ENCODE measurements at regions not wholly inside any gene's neighbourhood (a gene's known extent, or its start where the extent isn't known, plus 50 kb on each side); places are given as distances from the start of the nearest gene placed in this dataset.
"Not testable (repeated sequence)": the region's sequence is repeated elsewhere in the genome, so short reads cannot be mapped to it uniquely, and the experiment has no call there.

- Histone ChIP-seq H3K4me1 (ENCODE audit: control insufficient read depth, insufficient read depth, low read length) (no peaks in the 10 kb centered on the region), H3K4me3 (ENCODE audit: insufficient read depth, low read depth, low read length) (no peak overlapping the region), H3K36me3 (ENCODE audit: control insufficient read depth, insufficient read depth, low read length) (no peaks in the 10 kb centered on the region), H3K27ac (ENCODE audit: insufficient read depth, low read depth, low read length, poor library complexity, severe bottlenecking) (no peak overlapping the region), H3K27me3 (ENCODE audit: control insufficient read depth, insufficient read depth, low read length, poor library complexity, severe bottlenecking) (no peaks in the 10 kb centered on the region), H3K9me3 (ENCODE audit: control insufficient read depth, low read length) (no peaks in the 10 kb centered on the region)
- 92 to 95% methylated on average over 8 of the region's 8 CpGs for WGBS, 2 experiments
Measured at GRCh38 chr1:18573170-18573569, 57.5 kb upstream of the PAX7 start.

- Histone ChIP-seq H3K9me3 (ENCODE audit: control insufficient read depth, low read length) (no peaks in the 10 kb centered on the region), H3K4me3 (ENCODE audit: insufficient read depth, low read depth, low read length) (no peak overlapping the region), H3K36me3 (ENCODE audit: control insufficient read depth, insufficient read depth, low read length) (no peaks in the 10 kb centered on the region), H3K4me1 (ENCODE audit: control insufficient read depth, insufficient read depth, low read length) (no peaks in the 10 kb centered on the region), H3K27ac (ENCODE audit: insufficient read depth, low read depth, low read length, poor library complexity, severe bottlenecking) (no peak overlapping the region), H3K27me3 (ENCODE audit: control insufficient read depth, insufficient read depth, low read length, poor library complexity, severe bottlenecking) (no peaks in the 10 kb centered on the region)
- 88 to 92% methylated on average over 5 of the region's 5 CpGs for WGBS, 2 experiments
Measured at GRCh38 chr1:18574754-18575153, 55.9 kb upstream of the PAX7 start.

GRCh38 chr1:18575620-18576019 is 55.0 kb upstream of the PAX7 start:
- H3K36me3 ChIP-seq (ENCODE audit: control insufficient read depth, insufficient read depth, low read length), result no peaks in the 10 kb centered on the region
- H3K4me1 ChIP-seq (ENCODE audit: control insufficient read depth, insufficient read depth, low read length), result no peaks in the 10 kb centered on the region
- no peaks in the 10 kb centered on the region for H3K9me3 ChIP-seq (ENCODE audit: control insufficient read depth, low read length)
- H3K27me3 ChIP-seq (ENCODE audit: control insufficient read depth, insufficient read depth, low read length, poor library complexity, severe bottlenecking), result no peaks in the 10 kb centered on the region
- H3K27ac ChIP-seq (ENCODE audit: insufficient read depth, low read depth, low read length, poor library complexity, severe bottlenecking), result no peak overlapping the region
- WGBS, 2 experiments, result 6 to 7% methylated on average over 8 of the region's 8 CpGs
- no peak overlapping the region for H3K4me3 ChIP-seq (ENCODE audit: insufficient read depth, low read depth, low read length)

- H3K4me3 ChIP-seq (ENCODE audit: insufficient read depth, low read depth, low read length), result no peak overlapping the region
- H3K9me3 ChIP-seq (ENCODE audit: control insufficient read depth, low read length), result no peaks in the 10 kb centered on the region
- no peaks in the 10 kb centered on the region for H3K4me1 ChIP-seq (ENCODE audit: control insufficient read depth, insufficient read depth, low read length)
- H3K27ac ChIP-seq (ENCODE audit: insufficient read depth, low read depth, low read length, poor library complexity, severe bottlenecking), result no peak overlapping the region
- peaks cover 4% of the 10 kb centered on the region for H3K27me3 ChIP-seq (ENCODE audit: control insufficient read depth, insufficient read depth, low read length, poor library complexity, severe bottlenecking)
- no peaks in the 10 kb centered on the region for H3K36me3 ChIP-seq (ENCODE audit: control insufficient read depth, insufficient read depth, low read length)
- WGBS, 2 experiments, result 92 to 93% methylated on average over 6 of the region's 6 CpGs
Measured at GRCh38 chr1:18578271-18578670, 52.4 kb upstream of the PAX7 start.

GRCh38 chr1:18579267-18579666 is 51.4 kb upstream of the PAX7 start:
- H3K36me3 ChIP-seq (ENCODE audit: control insufficient read depth, insufficient read depth, low read length); H3K27me3 ChIP-seq (ENCODE audit: control insufficient read depth, insufficient read depth, low read length, poor library complexity, severe bottlenecking); H3K4me3 ChIP-seq (ENCODE audit: insufficient read depth, low read depth, low read length); H3K4me1 ChIP-seq (ENCODE audit: control insufficient read depth, insufficient read depth, low read length); H3K27ac ChIP-seq (ENCODE audit: insufficient read depth, low read depth, low read length, poor library complexity, severe bottlenecking); H3K9me3 ChIP-seq (ENCODE audit: control insufficient read depth, low read length): not testable (repeated sequence)
- 90 to 92% methylated on average over 5 to 7 of the region's 7 CpGs for WGBS, 2 experiments

GRCh38 chr1:18580047-18580446 is 50.6 kb upstream of the PAX7 start:
- Histone ChIP-seq H3K27ac (ENCODE audit: insufficient read depth, low read depth, low read length, poor library complexity, severe bottlenecking) (no peak overlapping the region), H3K4me3 (ENCODE audit: insufficient read depth, low read depth, low read length) (no peak overlapping the region), H3K27me3 (ENCODE audit: control insufficient read depth, insufficient read depth, low read length, poor library complexity, severe bottlenecking) (peaks cover 4% of the 10 kb centered on the region), H3K36me3 (ENCODE audit: control insufficient read depth, insufficient read depth, low read length) (no peaks in the 10 kb centered on the region), H3K4me1 (ENCODE audit: control insufficient read depth, insufficient read depth, low read length) (no peaks in the 10 kb centered on the region), H3K9me3 (ENCODE audit: control insufficient read depth, low read length) (no peaks in the 10 kb centered on the region)
- WGBS, 2 experiments, result 92 to 93% methylated on average over 7 of the region's 7 CpGs

GRCh38 chr1:18580691-18581419 is 49.8 kb upstream of the PAX7 start:
- H3K27me3 ChIP-seq (ENCODE audit: control insufficient read depth, insufficient read depth, low read length, poor library complexity, severe bottlenecking), result peaks cover 4% of the 10 kb centered on the region
- H3K27ac ChIP-seq (ENCODE audit: insufficient read depth, low read depth, low read length, poor library complexity, severe bottlenecking), result no peak overlapping the region
- no peaks in the 10 kb centered on the region for H3K9me3 ChIP-seq (ENCODE audit: control insufficient read depth, low read length)
- H3K4me1 ChIP-seq (ENCODE audit: control insufficient read depth, insufficient read depth, low read length), result no peaks in the 10 kb centered on the region
- 78 to 79% methylated on average over 13 of the region's 13 CpGs for WGBS, 2 experiments
- H3K4me3 ChIP-seq (ENCODE audit: insufficient read depth, low read depth, low read length), result no peak overlapping the region
- no peaks in the 10 kb centered on the region for H3K36me3 ChIP-seq (ENCODE audit: control insufficient read depth, insufficient read depth, low read length)
